HG02588 (cell line): ENCODE measurements at regions not wholly inside any gene's neighbourhood (a gene's known extent, or its start where the extent isn't known, plus 50 kb on each side); places are given as distances from the start of the nearest gene placed in this dataset.

ENCODE experiments used
- ATAC-seq: cut with Tn5 transposase; IDR thresholded peaks from one replicate; pipeline ENCODE4 v1.9.1; 2021; ENCODE audit warnings: mild to moderate bottlenecking, moderate library complexity; ENCODE audit not compliant: unreplicated experiment

GRCh38 chr5:156232251-156232869 lies 94.6 kb upstream of the SGCD start:
- ATAC-seq, result no peak

GRCh38 chr5:156237361-156237760 lies 89.6 kb upstream of the SGCD start:
- ATAC-seq, result no peak

- ATAC-seq, result no peak
Measured at GRCh38 chr5:156239800-156240199, 87.2 kb upstream of the SGCD start.

- no peak for ATAC-seq
Measured at GRCh38 chr5:156240414-156240813, 86.5 kb upstream of the SGCD start.

GRCh38 chr5:156241266-156241665 lies 85.7 kb upstream of the SGCD start:
- ATAC-seq, result no peak

- ATAC-seq, result no peak
Measured at GRCh38 chr5:156245895-156246294, 81.1 kb upstream of the SGCD start.

- no peak for ATAC-seq
Measured at GRCh38 chr5:156251076-156251475, 75.9 kb upstream of the SGCD start.

GRCh38 chr5:156253130-156253529 lies 73.8 kb upstream of the SGCD start:
- ATAC-seq, result no peak

- no peak for ATAC-seq
Measured at GRCh38 chr5:156254196-156254595, 72.8 kb upstream of the SGCD start.

- no peak for ATAC-seq
Measured at GRCh38 chr5:156256642-156257041, 70.3 kb upstream of the SGCD start.

GRCh38 chr5:156258934-156259333 lies 68.0 kb upstream of the SGCD start:
- no peak for ATAC-seq

GRCh38 chr5:156259618-156260017 lies 67.3 kb upstream of the SGCD start:
- no peak for ATAC-seq

GRCh38 chr5:156261275-156261939 lies 65.6 kb upstream of the SGCD start:
- no peak for ATAC-seq

- ATAC-seq, result no peak
Measured at GRCh38 chr5:156271569-156271968, 55.4 kb upstream of the SGCD start.

GRCh38 chr5:156272139-156272538 lies 54.8 kb upstream of the SGCD start:
- no peak for ATAC-seq

GRCh38 chr5:156273325-156273724 lies 53.6 kb upstream of the SGCD start:
- ATAC-seq, result no peak

- ATAC-seq, result no peak
Measured at GRCh38 chr5:156274453-156274852, 52.5 kb upstream of the SGCD start.
